ENCODE measurements at regions not wholly inside any gene's neighbourhood (a gene's known extent, or its start where the extent isn't known, plus 50 kb on each side); places are given as distances from the start of the nearest gene placed in this dataset.

GRCh38 chr5:79856456-79857055 is 134.5 kb downstream of the MTX3 start:
- no peak for TF ChIP-seq SNAI2 (CRISPR knock-in tag; IDR thresholded peaks at IDR 0.05)
- no peak for TF ChIP-seq BACH2 (CRISPR knock-in tag; IDR thresholded peaks at IDR 0.05; ENCODE audit: borderline replicate concordance)
- no peak for TF ChIP-seq PATZ1 (CRISPR knock-in tag; IDR thresholded peaks at IDR 0.05; ENCODE audit: borderline replicate concordance)
- TF ChIP-seq ZFP30 (CRISPR knock-in tag; IDR thresholded peaks at IDR 0.05): no peak
- TF ChIP-seq POU6F1 (CRISPR knock-in tag; IDR thresholded peaks at IDR 0.05; ENCODE audit: borderline replicate concordance, low read depth): no peak
- TF ChIP-seq PPARA (CRISPR knock-in tag; IDR thresholded peaks at IDR 0.05; ENCODE audit: borderline replicate concordance): no peak
- no peak for TF ChIP-seq ARNTL (CRISPR knock-in tag; IDR thresholded peaks at IDR 0.05; ENCODE audit: borderline replicate concordance, low read depth)
- TF ChIP-seq ZNF565 (CRISPR knock-in tag; conservative IDR thresholded peaks at IDR 0.05; ENCODE audit: low read depth): no peak
- no peak for TF ChIP-seq TCF4 (CRISPR knock-in tag; IDR thresholded peaks at IDR 0.05; ENCODE audit: borderline replicate concordance)
- no peak for TF ChIP-seq TOX (CRISPR knock-in tag; IDR thresholded peaks at IDR 0.05; ENCODE audit: borderline replicate concordance)
- no peak for TF ChIP-seq RARB (CRISPR knock-in tag; IDR thresholded peaks at IDR 0.05)
- no peak for TF ChIP-seq CSDC2 (CRISPR knock-in tag; IDR thresholded peaks at IDR 0.05)
